Naive thymus-derived CD4-positive, alpha-beta T cell (primary cell): ENCODE measurements at regions not wholly inside any gene's neighbourhood (a gene's known extent, or its start where the extent isn't known, plus 50 kb on each side); places are given as distances from the start of the nearest gene placed in this dataset.

Experiments used
- ATAC-seq: fragments of 150-1000 bp; cut with Tn5 transposase; 2 replicates; pipeline ENCODE4 v1.10.0; 2021; ENCODE audit warnings: mild to moderate bottlenecking, moderate library complexity
- CTCF ChIA-PET: fragments of 350-600 bp; sonication (Branson Sonifier 250); formaldehyde crosslinking; loops from one replicate; lab custom pipeline; 2021; ENCODE audit warnings: antibody characterized with exemption; lab: Charles Lee
- POLR2A ChIA-PET: fragments of 350-600 bp; sonication (Branson Sonifier 250); formaldehyde crosslinking; loops from one replicate; lab custom pipeline; 2021; ENCODE audit warnings: antibody characterized with exemption, inconsistent platforms; lab: Charles Lee
- DNase-seq, 9 donors: peaks; one replicate each; pipeline versions ENCODE4 v3.0.0 to v3.0.0-alpha.2; 2020 to 2022; ENCODE audit warnings: mixed read lengths in 1 of 9
- H3K27ac ChIP-seq: one replicate; pipeline ENCODE4 v1.7.0; 2013; ENCODE audit warnings: mild to moderate bottlenecking, low read depth, low read length, moderate library complexity
- H3K27me3 ChIP-seq, 2 donors: one replicate each; pipeline ENCODE4 v1.7.0; 2013; ENCODE audit warnings: low read length in 2 of 2, mild to moderate bottlenecking in 2 of 2, moderate library complexity in 2 of 2; ENCODE audit not compliant: control insufficient read depth in 2 of 2, insufficient read depth in 2 of 2
- H3K36me3 ChIP-seq, 3 experiments: 1 replicate in 2 of 3; 2 replicates in 1 of 3; pipeline ENCODE4 v1.7.0; 2013; ENCODE audit warnings: low read length in 3 of 3, mild to moderate bottlenecking in 3 of 3, moderate library complexity in 1 of 3; ENCODE audit not compliant: insufficient read depth in 3 of 3, control insufficient read depth in 2 of 3
- H3K4me1 ChIP-seq, 2 donors: one replicate each; pipeline ENCODE4 v1.7.0; 2013; ENCODE audit warnings: low read length in 2 of 2, mild to moderate bottlenecking in 2 of 2, moderate library complexity in 1 of 2; ENCODE audit not compliant: control insufficient read depth in 2 of 2, insufficient read depth in 2 of 2
- H3K4me3 ChIP-seq: 2 replicates; pipeline ENCODE4 v1.7.0; 2013; ENCODE audit warnings: mild to moderate bottlenecking, low read length
- H3K9me3 ChIP-seq, 3 experiments: 1 replicate in 2 of 3; 2 replicates in 1 of 3; pipeline ENCODE4 v1.7.0; 2013; ENCODE audit warnings: low read length in 3 of 3; ENCODE audit not compliant: control insufficient read depth in 2 of 3
- H3K27ac Mint-ChIP-seq, 9 donors: one replicate each; pipeline ENCODE4 v1.8.0; 2020 to 2022; ENCODE audit warnings: mixed read lengths in 9 of 9, mild to moderate bottlenecking in 8 of 9, moderate library complexity in 5 of 9, inconsistent platforms in 2 of 9
- H3K27me3 Mint-ChIP-seq, 5 donors: one replicate each; pipeline ENCODE4 v1.8.0; 2021 to 2022; ENCODE audit warnings: mixed read lengths in 5 of 5, mild to moderate bottlenecking in 1 of 5
- H3K36me3 Mint-ChIP-seq, 5 donors: one replicate each; pipeline ENCODE4 v1.8.0; 2020 to 2022; ENCODE audit warnings: mixed read lengths in 5 of 5, mild to moderate bottlenecking in 3 of 5, inconsistent platforms in 1 of 5
- H3K4me1 Mint-ChIP-seq, 7 donors: one replicate each; pipeline ENCODE4 v1.8.0; 2020 to 2022; ENCODE audit warnings: mixed read lengths in 7 of 7, mild to moderate bottlenecking in 3 of 7, inconsistent platforms in 1 of 7
- H3K4me3 Mint-ChIP-seq, 10 donors: one replicate each; pipeline ENCODE4 v1.8.0; 2020 to 2022; ENCODE audit warnings: mild to moderate bottlenecking in 10 of 10, mixed read lengths in 10 of 10, moderate library complexity in 6 of 10, inconsistent platforms in 2 of 10
- H3K9me3 Mint-ChIP-seq, 11 donors: one replicate each; pipeline ENCODE4 v1.8.0; 2020 to 2022; ENCODE audit warnings: mixed read lengths in 11 of 11, mild to moderate bottlenecking in 4 of 11, inconsistent platforms in 1 of 11, moderate library complexity in 1 of 11
- intact Hi-C, 2 donors: fragments of 100-400 bp; cut with micrococcal nuclease; formaldehyde crosslinking; loops; one replicate each; pipeline ENCODE4 v1.15.1; 2023

DNA sequence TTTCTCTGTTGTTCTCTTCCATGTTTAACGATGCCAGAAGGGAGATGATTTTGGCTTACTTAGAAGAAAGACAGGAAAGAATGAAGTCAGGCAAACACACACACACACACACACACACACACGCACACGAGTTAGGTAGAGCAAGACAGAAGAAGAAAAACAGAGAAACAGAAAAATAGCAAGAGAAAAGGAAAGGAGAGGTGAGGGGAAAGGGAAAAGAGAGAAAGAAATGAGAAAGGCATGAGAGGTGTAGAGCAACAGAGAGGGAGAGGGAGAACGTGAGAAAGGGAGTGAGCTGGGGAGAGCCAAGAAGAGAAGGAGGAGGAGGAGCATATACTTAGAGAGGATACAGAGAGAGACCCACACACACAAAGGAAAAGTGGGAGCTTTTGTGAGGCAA lies 385.3 kb downstream of the DOK5 start:
- H3K4me3 Mint-ChIP-seq = no peak overlapping the region
- POLR2A ChIA-PET = no interaction called here

GRCh38 chr20:54856202-54856601 lies 380.8 kb downstream of the DOK5 start:
- Histone ChIP-seq H3K27me3 (no peaks in the 10 kb centered on the region), H3K9me3 (no peaks in the 10 kb centered on the region), H3K4me1 (no peaks in the 10 kb centered on the region), H3K4me3 (no peak overlapping the region), H3K27ac (no peak overlapping the region), H3K36me3 (no peaks in the 10 kb centered on the region)
- ChIA-PET CTCF (no interaction called here), POLR2A (no interaction called here)
- no peak for DNase-seq
- intact Hi-C loops = no loop called here
- no peak overlapping the region for H3K4me3 Mint-ChIP-seq
- no peaks in the 10 kb centered on the region for H3K36me3 Mint-ChIP-seq
- ATAC-seq = no peak
- peaks cover 0 to 1% (median 0%) of the 10 kb centered on the region in 7 donors for H3K4me1 Mint-ChIP-seq
- peaks cover 0 to 15% (median 7%) of the 10 kb centered on the region in 11 donors for H3K9me3 Mint-ChIP-seq
- no peak overlapping the region for H3K27ac Mint-ChIP-seq
- H3K27me3 Mint-ChIP-seq = peaks cover 0 to 25% (median 3%) of the 10 kb centered on the region in 5 donors

More for the DNA sequence above, 385.3 kb downstream of the DOK5 start:
- intact Hi-C loops = no loop called here
- no peaks in the 10 kb centered on the region for H3K4me1 ChIP-seq
- no peak for DNase-seq
- peaks cover 0 to 18% (median 5%) of the 10 kb centered on the region in 5 donors for H3K27me3 Mint-ChIP-seq
- peaks cover 0 to 21% (median 4%) of the 10 kb centered on the region in 11 donors for H3K9me3 Mint-ChIP-seq
- no peak for ATAC-seq
- no peaks in the 10 kb centered on the region for H3K4me1 Mint-ChIP-seq
- CTCF ChIA-PET = no interaction called here
- H3K27me3 ChIP-seq = no peaks in the 10 kb centered on the region
- H3K9me3 ChIP-seq = no peaks in the 10 kb centered on the region
- no peak overlapping the region for H3K4me3 ChIP-seq
- H3K27ac Mint-ChIP-seq = no peak overlapping the region
- no peak overlapping the region for H3K27ac ChIP-seq
- H3K36me3 Mint-ChIP-seq = no peaks in the 10 kb centered on the region
- H3K36me3 ChIP-seq = no peaks in the 10 kb centered on the region

DNA sequence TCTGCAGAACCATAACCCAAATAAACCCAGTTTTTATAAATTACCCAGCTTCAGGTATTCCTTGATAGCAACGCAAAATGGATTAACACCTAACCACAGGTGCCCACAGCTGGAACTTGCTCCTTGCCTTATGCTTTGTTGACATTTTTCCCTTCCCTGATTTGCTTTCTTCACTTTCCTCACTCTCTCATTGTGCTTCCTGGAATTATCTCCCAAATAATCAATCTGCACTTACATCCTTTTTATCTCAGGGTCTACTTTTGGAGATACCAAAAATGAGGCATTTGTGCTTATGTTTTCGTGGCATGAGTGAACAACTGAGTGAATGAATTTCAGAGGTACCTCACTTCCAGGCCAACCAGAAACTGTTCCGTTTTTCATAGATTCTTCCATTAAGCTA lies 374.3 kb downstream of the DOK5 start:
- ATAC-seq = no peak
- H3K4me1 ChIP-seq = no peaks in the 10 kb centered on the region
- ChIA-PET POLR2A (no interaction called here), CTCF (no interaction called here)
- Mint-ChIP-seq H3K36me3 (no peaks in the 10 kb centered on the region), H3K4me1 (no peaks in the 10 kb centered on the region), H3K27me3 (peaks cover 0 to 10% (median 0%) of the 10 kb centered on the region in 5 donors), H3K4me3 (no peak overlapping the region), H3K9me3 (peaks cover 0 to 5% (median 2%) of the 10 kb centered on the region in 11 donors), H3K27ac (no peak overlapping the region)
- DNase-seq = no peak
- no peaks in the 10 kb centered on the region for H3K9me3 ChIP-seq
- H3K4me3 ChIP-seq = no peak overlapping the region
- intact Hi-C loops = no loop called here
- no peaks in the 10 kb centered on the region for H3K27me3 ChIP-seq
- no peak overlapping the region for H3K27ac ChIP-seq
- H3K36me3 ChIP-seq = no peaks in the 10 kb centered on the region

GRCh38 chr20:54848984-54849538 lies 373.7 kb downstream of the DOK5 start:
- Mint-ChIP-seq H3K4me1 (no peaks in the 10 kb centered on the region), H3K27me3 (peaks cover 0 to 11% (median 0%) of the 10 kb centered on the region in 5 donors), H3K36me3 (no peaks in the 10 kb centered on the region), H3K27ac (no peak overlapping the region), H3K4me3 (no peak overlapping the region), H3K9me3 (peaks cover 0 to 5% (median 0%) of the 10 kb centered on the region in 11 donors)
- no peak for DNase-seq
- POLR2A ChIA-PET = no interaction called here
- H3K4me3 ChIP-seq = no peak overlapping the region
- CTCF ChIA-PET = no interaction called here
- H3K4me1 ChIP-seq = no peaks in the 10 kb centered on the region
- H3K27ac ChIP-seq = no peak overlapping the region
- intact Hi-C loops = no loop called here
- H3K9me3 ChIP-seq = no peaks in the 10 kb centered on the region
- no peaks in the 10 kb centered on the region for H3K27me3 ChIP-seq
- no peak for ATAC-seq
- H3K36me3 ChIP-seq = no peaks in the 10 kb centered on the region

GRCh38 chr20:54848262-54848661 lies 372.9 kb downstream of the DOK5 start:
- H3K27me3 ChIP-seq = no peaks in the 10 kb centered on the region
- H3K27ac ChIP-seq = no peak overlapping the region
- ATAC-seq (no peak), DNase-seq (no peak)
- no peaks in the 10 kb centered on the region for H3K9me3 ChIP-seq
- intact Hi-C loops = no loop called here
- peaks cover 0 to 5% (median 0%) of the 10 kb centered on the region in 11 donors for H3K9me3 Mint-ChIP-seq
- H3K4me3 ChIP-seq = no peak overlapping the region
- no peak overlapping the region for H3K27ac Mint-ChIP-seq
- no peaks in the 10 kb centered on the region for H3K4me1 Mint-ChIP-seq
- H3K27me3 Mint-ChIP-seq = peaks cover 0 to 11% (median 0%) of the 10 kb centered on the region in 5 donors
- ChIA-PET POLR2A (no interaction called here), CTCF (no interaction called here)
- no peaks in the 10 kb centered on the region for H3K36me3 ChIP-seq
- H3K4me3 Mint-ChIP-seq = no peak overlapping the region
- no peaks in the 10 kb centered on the region for H3K4me1 ChIP-seq
- no peaks in the 10 kb centered on the region for H3K36me3 Mint-ChIP-seq

- Histone ChIP-seq H3K9me3 (no peaks in the 10 kb centered on the region), H3K4me3 (no peak overlapping the region), H3K4me1 (no peaks in the 10 kb centered on the region), H3K27me3 (no peaks in the 10 kb centered on the region), H3K27ac (no peak overlapping the region), H3K36me3 (no peaks in the 10 kb centered on the region)
- H3K4me1 Mint-ChIP-seq = no peaks in the 10 kb centered on the region
- H3K27ac Mint-ChIP-seq = no peak overlapping the region
- ChIA-PET CTCF (no interaction called here), POLR2A (no interaction called here)
- no peak for ATAC-seq
- no peak overlapping the region for H3K4me3 Mint-ChIP-seq
- intact Hi-C loops = no loop called here
- H3K27me3 Mint-ChIP-seq = peaks cover 0 to 11% (median 0%) of the 10 kb centered on the region in 5 donors
- H3K9me3 Mint-ChIP-seq = peaks cover 0 to 5% (median 0%) of the 10 kb centered on the region in 11 donors
- no peak for DNase-seq
- H3K36me3 Mint-ChIP-seq = no peaks in the 10 kb centered on the region
Observed at GRCh38 chr20:54846948-54847347, 371.6 kb downstream of the DOK5 start.

DNA sequence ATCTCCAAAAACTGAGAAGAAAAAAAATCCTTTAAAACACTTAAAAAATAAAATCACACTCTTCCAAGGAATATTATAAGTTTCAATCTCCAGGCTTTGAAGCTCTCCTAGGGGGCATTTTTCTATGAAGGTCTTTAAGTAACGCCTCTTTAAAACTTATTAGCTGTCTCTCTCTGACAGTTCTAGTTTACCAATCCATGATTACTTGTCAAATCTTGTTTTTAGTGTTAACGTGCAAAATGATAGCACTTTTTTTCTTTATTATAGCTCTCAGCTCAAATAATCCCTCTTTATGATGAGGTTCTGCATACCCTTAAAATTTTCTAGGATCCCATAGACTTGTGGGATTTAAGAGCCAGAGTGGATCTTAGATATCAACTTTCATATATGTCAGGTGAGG lies 369.0 kb downstream of the DOK5 start:
- intact Hi-C loops = no loop called here
- Histone ChIP-seq H3K27me3 (no peaks in the 10 kb centered on the region), H3K36me3 (no peaks in the 10 kb centered on the region), H3K4me1 (no peaks in the 10 kb centered on the region), H3K4me3 (no peak overlapping the region), H3K9me3 (no peaks in the 10 kb centered on the region), H3K27ac (no peak overlapping the region)
- Mint-ChIP-seq H3K4me1 (no peaks in the 10 kb centered on the region), H3K27ac (no peak overlapping the region), H3K4me3 (no peak overlapping the region), H3K36me3 (no peaks in the 10 kb centered on the region), H3K9me3 (peaks cover 0 to 4% (median 0%) of the 10 kb centered on the region in 11 donors), H3K27me3 (peaks cover 0 to 11% (median 4%) of the 10 kb centered on the region in 5 donors)
- POLR2A ChIA-PET = no interaction called here
- DNase-seq (no peak), ATAC-seq (no peak)
- CTCF ChIA-PET = no interaction called here
